ENCODE measurements at regions not wholly inside any gene's neighbourhood (a gene's known extent, or its start where the extent isn't known, plus 50 kb on each side); places are given as distances from the start of the nearest gene placed in this dataset.

DNA sequence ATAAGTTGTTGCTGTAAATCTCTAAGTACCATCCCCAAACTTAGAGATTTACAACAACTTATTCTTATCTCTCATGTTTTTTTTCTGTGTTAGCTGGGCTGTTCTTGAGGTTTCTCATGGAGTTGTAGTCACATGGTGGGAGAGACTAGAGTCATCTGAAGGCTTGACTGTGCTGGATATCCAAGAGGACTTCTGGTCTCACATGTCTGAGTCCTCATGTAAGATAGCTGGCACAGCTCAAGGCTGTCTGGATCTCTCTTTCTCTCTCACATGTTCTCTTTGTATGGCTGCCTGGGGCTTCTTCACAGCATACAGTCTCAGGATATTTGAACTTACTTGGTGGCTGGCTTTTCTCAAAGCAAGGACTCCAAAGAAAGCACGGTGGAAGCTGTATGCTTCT is 63.8 kb downstream of the DACT1 start:
- Histone ChIP-seq H3K36me3 (ENCODE audit: insufficient read depth, low read length) (no peaks in the 10 kb centered on the region), H3K4me3 (ENCODE audit: low read depth, low read length, poor library complexity, severe bottlenecking) (no peak overlapping the region)

DNA sequence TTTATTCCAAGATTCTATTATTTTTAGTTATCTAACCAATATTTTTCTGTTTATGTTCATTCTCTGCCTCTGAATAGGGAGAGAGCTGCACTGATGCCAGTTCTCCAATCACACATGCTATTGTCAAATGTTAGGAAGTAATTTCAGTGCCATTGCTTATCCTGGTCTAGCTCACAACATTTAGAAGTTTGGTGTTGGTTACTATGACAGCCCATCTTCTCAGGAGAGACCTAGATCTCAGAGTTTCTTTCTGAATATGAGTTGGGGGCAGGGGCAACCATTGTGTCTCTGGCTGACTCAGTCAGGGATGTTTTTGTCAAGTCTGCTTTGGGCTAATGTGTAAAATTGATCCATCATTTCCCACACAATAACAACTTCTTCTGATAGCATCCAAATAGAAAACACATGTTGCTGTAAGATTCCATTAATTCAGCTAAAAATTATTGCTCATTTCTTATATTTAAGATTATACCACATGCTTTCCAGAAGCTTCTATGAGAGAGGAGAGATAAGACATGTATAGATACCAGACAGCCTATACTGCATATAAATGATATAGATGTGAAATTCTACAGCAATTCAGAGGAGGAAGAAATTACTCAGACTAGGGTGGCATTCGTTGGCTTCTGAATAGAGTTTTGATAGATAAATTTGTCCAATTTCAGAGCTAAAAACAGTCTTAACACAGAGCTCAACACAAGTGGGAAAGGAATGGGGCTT is 64.8 kb downstream of the DACT1 start:
- Histone ChIP-seq H3K79me2 (ENCODE audit: insufficient read depth, low read length) (no peaks in the 10 kb centered on the region), H4K20me1 (ENCODE audit: insufficient read depth, low read length) (no peaks in the 10 kb centered on the region), H3K9me3 (ENCODE audit: low read length) (no peaks in the 10 kb centered on the region), H3F3A (ENCODE audit: insufficient read depth, low read length) (no peaks in the 10 kb centered on the region), H3K4me2 (ENCODE audit: low read length) (no peak overlapping the region), H3K4me1 (ENCODE audit: insufficient read depth, low read length, severe bottlenecking) (no peaks in the 10 kb centered on the region), H3K36me3 (ENCODE audit: insufficient read depth, low read length) (no peaks in the 10 kb centered on the region), H3K27me3 (ENCODE audit: insufficient read depth, low read length) (no peaks in the 10 kb centered on the region), H3K9me2 (ENCODE audit: low read depth, low read length) (no peaks in the 10 kb centered on the region), H3K9ac (ENCODE audit: low read length) (no peak overlapping the region), H2AFZ (ENCODE audit: low read length) (no peak overlapping the region), H3K4me3 (ENCODE audit: low read depth, low read length, poor library complexity, severe bottlenecking) (no peak overlapping the region), H3K27ac (ENCODE audit: low read depth, low read length, poor library complexity, severe bottlenecking) (no peak overlapping the region)
- no peak for TF ChIP-seq EZH2 (IDR thresholded peaks at IDR 0.05; ENCODE audit: borderline replicate concordance, low read length)
- TF ChIP-seq, protein P1, sequence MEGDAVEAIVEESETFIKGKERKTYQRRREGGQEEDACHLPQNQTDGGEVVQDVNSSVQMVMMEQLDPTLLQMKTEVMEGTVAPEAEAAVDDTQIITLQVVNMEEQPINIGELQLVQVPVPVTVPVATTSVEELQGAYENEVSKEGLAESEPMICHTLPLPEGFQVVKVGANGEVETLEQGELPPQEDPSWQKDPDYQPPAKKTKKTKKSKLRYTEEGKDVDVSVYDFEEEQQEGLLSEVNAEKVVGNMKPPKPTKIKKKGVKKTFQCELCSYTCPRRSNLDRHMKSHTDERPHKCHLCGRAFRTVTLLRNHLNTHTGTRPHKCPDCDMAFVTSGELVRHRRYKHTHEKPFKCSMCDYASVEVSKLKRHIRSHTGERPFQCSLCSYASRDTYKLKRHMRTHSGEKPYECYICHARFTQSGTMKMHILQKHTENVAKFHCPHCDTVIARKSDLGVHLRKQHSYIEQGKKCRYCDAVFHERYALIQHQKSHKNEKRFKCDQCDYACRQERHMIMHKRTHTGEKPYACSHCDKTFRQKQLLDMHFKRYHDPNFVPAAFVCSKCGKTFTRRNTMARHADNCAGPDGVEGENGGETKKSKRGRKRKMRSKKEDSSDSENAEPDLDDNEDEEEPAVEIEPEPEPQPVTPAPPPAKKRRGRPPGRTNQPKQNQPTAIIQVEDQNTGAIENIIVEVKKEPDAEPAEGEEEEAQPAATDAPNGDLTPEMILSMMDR (IDR thresholded peaks at IDR 0.05; ENCODE audit: low read length), result no peak

More for the DNA sequence above, 63.8 kb downstream of the DACT1 start:
- H2AFZ ChIP-seq (ENCODE audit: low read length), result no peak overlapping the region
- no peaks in the 10 kb centered on the region for H3K9me3 ChIP-seq (ENCODE audit: low read length)
- no peak overlapping the region for H3K27ac ChIP-seq (ENCODE audit: low read depth, low read length, poor library complexity, severe bottlenecking)
- H3K9ac ChIP-seq (ENCODE audit: low read length), result no peak overlapping the region
- TF ChIP-seq, protein P1 (IDR thresholded peaks at IDR 0.05; ENCODE audit: low read length), result no peak
- TF ChIP-seq EZH2 (IDR thresholded peaks at IDR 0.05; ENCODE audit: borderline replicate concordance, low read length), result no peak
- no peaks in the 10 kb centered on the region for H3F3A ChIP-seq (ENCODE audit: insufficient read depth, low read length)
- no peaks in the 10 kb centered on the region for H3K4me1 ChIP-seq (ENCODE audit: insufficient read depth, low read length, severe bottlenecking)
- no peaks in the 10 kb centered on the region for H3K9me2 ChIP-seq (ENCODE audit: low read depth, low read length)
- H4K20me1 ChIP-seq (ENCODE audit: insufficient read depth, low read length), result no peaks in the 10 kb centered on the region
- no peaks in the 10 kb centered on the region for H3K27me3 ChIP-seq (ENCODE audit: insufficient read depth, low read length)
- H3K4me2 ChIP-seq (ENCODE audit: low read length), result no peak overlapping the region
- H3K79me2 ChIP-seq (ENCODE audit: insufficient read depth, low read length), result no peaks in the 10 kb centered on the region

DNA sequence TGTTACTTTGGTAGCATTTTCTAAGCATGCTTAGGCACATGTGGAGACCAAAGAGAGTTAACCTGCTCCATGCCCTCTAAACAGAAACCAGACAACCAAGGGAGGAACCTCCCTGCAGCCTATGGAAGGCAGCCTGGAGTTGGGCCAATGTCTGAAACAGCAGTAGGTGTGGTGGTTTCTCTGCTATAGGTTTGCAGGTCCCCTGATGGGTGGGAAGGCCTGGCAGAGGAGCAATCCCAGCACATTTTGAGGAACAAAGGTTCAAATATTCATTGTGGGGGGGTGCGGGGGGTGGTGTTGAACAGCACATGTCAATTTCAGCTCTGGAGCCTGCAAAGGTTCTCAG is 65.4 kb downstream of the DACT1 start:
- no peak overlapping the region for H3K9ac ChIP-seq (ENCODE audit: low read length)
- no peaks in the 10 kb centered on the region for H3K36me3 ChIP-seq (ENCODE audit: insufficient read depth, low read length)
- H3K27ac ChIP-seq (ENCODE audit: low read depth, low read length, poor library complexity, severe bottlenecking), result no peak overlapping the region
- H3F3A ChIP-seq (ENCODE audit: insufficient read depth, low read length), result no peaks in the 10 kb centered on the region
- H2AFZ ChIP-seq (ENCODE audit: low read length), result no peak overlapping the region
- no peaks in the 10 kb centered on the region for H4K20me1 ChIP-seq (ENCODE audit: insufficient read depth, low read length)
- H3K79me2 ChIP-seq (ENCODE audit: insufficient read depth, low read length), result no peaks in the 10 kb centered on the region
- H3K9me2 ChIP-seq (ENCODE audit: low read depth, low read length), result no peaks in the 10 kb centered on the region
- no peak overlapping the region for H3K4me3 ChIP-seq (ENCODE audit: low read depth, low read length, poor library complexity, severe bottlenecking)
- no peak overlapping the region for H3K4me2 ChIP-seq (ENCODE audit: low read length)
- no peaks in the 10 kb centered on the region for H3K27me3 ChIP-seq (ENCODE audit: insufficient read depth, low read length)
- H3K9me3 ChIP-seq (ENCODE audit: low read length), result no peaks in the 10 kb centered on the region
- H3K4me1 ChIP-seq (ENCODE audit: insufficient read depth, low read length, severe bottlenecking), result no peaks in the 10 kb centered on the region
- no peak for TF ChIP-seq EZH2 (IDR thresholded peaks at IDR 0.05; ENCODE audit: borderline replicate concordance, low read length)
- TF ChIP-seq, protein P1 (IDR thresholded peaks at IDR 0.05; ENCODE audit: low read length), result no peak

Data from OCI-LY1 (cell line).